ENCODE measurements at regions not wholly inside any gene's neighbourhood (a gene's known extent, or its start where the extent isn't known, plus 50 kb on each side); places are given as distances from the start of the nearest gene placed in this dataset.

- Histone ChIP-seq H4K20me1 (ENCODE audit: control insufficient read depth, insufficient read depth, insufficient read length) (no peaks in the 10 kb centered on the region), H3K4me2 (ENCODE audit: insufficient read depth, insufficient read length, low read length) (no peak overlapping the region), H3T11ph (ENCODE audit: low read length) (no peak overlapping the region), H2BK20ac (ENCODE audit: low read depth, low read length, poor library complexity, severe bottlenecking) (no peak overlapping the region), H2AK5ac (ENCODE audit: insufficient read length, low read length) (no peak overlapping the region), H3K9me3 (ENCODE audit: control insufficient read depth, low read depth, low read length) (no peaks in the 10 kb centered on the region), H2BK120ac (ENCODE audit: low read depth, low read length, poor library complexity, severe bottlenecking) (no peak overlapping the region), H2BK15ac (ENCODE audit: low read depth, low read length) (no peak overlapping the region), H3K23ac (ENCODE audit: insufficient read length, low read depth, low read length) (no peak overlapping the region), H3K79me1 (ENCODE audit: insufficient read depth, low read depth, low read length, poor library complexity, severe bottlenecking) (no peaks in the 10 kb centered on the region), H3K4ac (ENCODE audit: low read depth, low read length) (no peak overlapping the region), H3K23me2 (ENCODE audit: insufficient read length, low read depth, low read length, poor library complexity, severe bottlenecking) (no peaks in the 10 kb centered on the region), H3K9ac (ENCODE audit: extremely low read depth, insufficient read length, low read length) (no peak overlapping the region), H3K56ac (ENCODE audit: insufficient read length, low read depth, low read length) (no peak overlapping the region), H3K27me3 (ENCODE audit: insufficient read depth, low read length) (no peaks in the 10 kb centered on the region), H2BK5ac (ENCODE audit: insufficient read length, low read length) (no peak overlapping the region), H4K91ac (ENCODE audit: insufficient read length, low read depth, low read length) (no peak overlapping the region), H3K79me2 (ENCODE audit: insufficient read depth, low read length) (no peaks in the 10 kb centered on the region), H3K18ac (ENCODE audit: insufficient read length, low read depth, low read length) (no peak overlapping the region), H2BK12ac (ENCODE audit: insufficient read length, low read depth, low read length) (no peak overlapping the region), H2AFZ (ENCODE audit: low read length) (no peak overlapping the region), H4K8ac (replicated peaks; ENCODE audit: insufficient read length, low read depth, low read length) (no peak overlapping the region), H3K4me1 (ENCODE audit: insufficient read depth, low read length) (no peaks in the 10 kb centered on the region), H3K27ac (ENCODE audit: insufficient read length, low read depth, low read length) (no peak overlapping the region), H4K5ac (ENCODE audit: insufficient read length, low read depth, low read length) (no peak overlapping the region), H3K14ac (ENCODE audit: insufficient read depth, low read length) (no peak overlapping the region)
- no peaks in the 10 kb centered on the region for H3K9me3 Mint-ChIP-seq
- H3K36me3 Mint-ChIP-seq (ENCODE audit: insufficient read depth in 1 of 3, low read depth in 3 of 3), result no peaks in the 10 kb centered on the region
- H3K4me1 Mint-ChIP-seq, result no peaks in the 10 kb centered on the region
- TF ChIP-seq, protein P1, sequence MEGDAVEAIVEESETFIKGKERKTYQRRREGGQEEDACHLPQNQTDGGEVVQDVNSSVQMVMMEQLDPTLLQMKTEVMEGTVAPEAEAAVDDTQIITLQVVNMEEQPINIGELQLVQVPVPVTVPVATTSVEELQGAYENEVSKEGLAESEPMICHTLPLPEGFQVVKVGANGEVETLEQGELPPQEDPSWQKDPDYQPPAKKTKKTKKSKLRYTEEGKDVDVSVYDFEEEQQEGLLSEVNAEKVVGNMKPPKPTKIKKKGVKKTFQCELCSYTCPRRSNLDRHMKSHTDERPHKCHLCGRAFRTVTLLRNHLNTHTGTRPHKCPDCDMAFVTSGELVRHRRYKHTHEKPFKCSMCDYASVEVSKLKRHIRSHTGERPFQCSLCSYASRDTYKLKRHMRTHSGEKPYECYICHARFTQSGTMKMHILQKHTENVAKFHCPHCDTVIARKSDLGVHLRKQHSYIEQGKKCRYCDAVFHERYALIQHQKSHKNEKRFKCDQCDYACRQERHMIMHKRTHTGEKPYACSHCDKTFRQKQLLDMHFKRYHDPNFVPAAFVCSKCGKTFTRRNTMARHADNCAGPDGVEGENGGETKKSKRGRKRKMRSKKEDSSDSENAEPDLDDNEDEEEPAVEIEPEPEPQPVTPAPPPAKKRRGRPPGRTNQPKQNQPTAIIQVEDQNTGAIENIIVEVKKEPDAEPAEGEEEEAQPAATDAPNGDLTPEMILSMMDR (conservative IDR thresholded peaks at IDR 0.05), result no peak
- H3K4me3 Mint-ChIP-seq, result no peak overlapping the region
- no peak for DNase-seq
- no peaks in the 10 kb centered on the region for H3K27me3 Mint-ChIP-seq (ENCODE audit: low read depth)
- no peak overlapping the region for H3K27ac Mint-ChIP-seq
These were observed 544.4 kb downstream of the ZPLD1 start for GRCh38 chr3:102979191-102979590.
